ENCODE measurements at regions not wholly inside any gene's neighbourhood (a gene's known extent, or its start where the extent isn't known, plus 50 kb on each side); places are given as distances from the start of the nearest gene placed in this dataset.

- TF ChIP-seq CTCF (IDR thresholded peaks at IDR 0.05) (no peak), POLR2A (IDR thresholded peaks at IDR 0.05) (no peak)
Measured at GRCh38 chr5:17808566-17808965, 174.3 kb downstream of the TAF11L14 start.

Data from adrenal gland (tissue), 5 donors.